GM18909 (cell line): ENCODE measurements at regions not wholly inside any gene's neighbourhood (a gene's known extent, or its start where the extent isn't known, plus 50 kb on each side); places are given as distances from the start of the nearest gene placed in this dataset.

Source experiments
- ATAC-seq: cut with Tn5 transposase; IDR thresholded peaks from one replicate; pipeline ENCODE4 v1.9.1; 2021; ENCODE audit warnings: mild to moderate bottlenecking; ENCODE audit not compliant: unreplicated experiment, poor library complexity

DNA sequence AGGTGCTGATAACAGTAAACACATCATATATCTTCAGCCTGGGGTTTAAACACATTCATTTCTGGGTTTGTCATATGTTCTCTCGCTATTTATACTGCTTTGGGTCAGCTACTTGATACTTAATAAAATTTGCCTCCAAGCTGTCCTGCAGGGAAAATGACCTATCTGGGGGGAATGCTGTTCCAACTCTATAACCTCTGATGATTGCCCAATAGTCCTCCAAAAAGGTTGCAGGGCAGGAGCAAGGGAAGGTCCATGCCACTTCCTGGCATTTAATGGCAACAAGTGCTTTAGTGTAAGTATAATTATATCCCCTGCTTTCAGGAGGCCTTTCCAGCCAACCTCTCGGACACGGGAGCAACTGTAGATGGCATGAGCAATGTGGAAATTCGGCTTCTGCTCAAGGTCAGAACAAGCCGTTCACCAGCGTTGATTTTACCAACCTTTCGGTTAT is 198.0 kb upstream of the EEA1 start:
- ATAC-seq: no peak

DNA sequence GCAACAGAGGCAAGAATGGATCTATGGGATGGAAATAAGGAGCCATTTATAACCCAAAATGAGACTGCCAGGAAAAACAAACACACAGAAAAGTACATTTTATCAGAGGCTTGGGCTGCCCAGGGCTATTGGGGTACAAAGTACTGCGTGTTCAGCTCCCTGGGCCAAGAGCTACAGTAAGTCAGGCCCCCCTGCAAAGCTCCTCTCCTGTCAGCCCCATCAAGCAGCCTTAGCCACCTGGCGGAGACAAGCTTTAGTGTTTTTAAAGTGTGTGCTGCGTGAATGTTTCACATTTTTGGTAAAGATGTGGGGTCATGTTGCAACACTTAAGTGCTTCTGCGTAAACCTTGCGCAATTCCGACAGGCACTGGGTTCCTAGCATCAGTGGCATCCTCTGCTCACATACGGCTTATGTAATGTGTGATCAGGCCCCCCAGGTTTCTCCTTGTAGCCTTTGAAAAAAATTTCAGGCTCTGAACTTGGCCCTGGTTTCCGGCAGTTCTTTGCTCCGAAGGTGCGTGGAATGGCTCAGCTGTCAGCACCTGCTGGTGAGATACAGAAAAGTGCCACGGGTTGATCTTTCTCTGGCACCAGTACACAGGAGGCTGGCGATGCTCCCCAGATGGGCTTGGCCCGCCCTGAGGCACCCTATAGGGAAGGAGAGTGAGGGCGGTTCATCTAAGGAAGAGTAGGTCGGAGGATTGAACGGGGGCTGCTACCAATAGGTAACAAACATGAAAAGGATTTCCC is 198.7 kb upstream of the EEA1 start:
- ATAC-seq: no peak

DNA sequence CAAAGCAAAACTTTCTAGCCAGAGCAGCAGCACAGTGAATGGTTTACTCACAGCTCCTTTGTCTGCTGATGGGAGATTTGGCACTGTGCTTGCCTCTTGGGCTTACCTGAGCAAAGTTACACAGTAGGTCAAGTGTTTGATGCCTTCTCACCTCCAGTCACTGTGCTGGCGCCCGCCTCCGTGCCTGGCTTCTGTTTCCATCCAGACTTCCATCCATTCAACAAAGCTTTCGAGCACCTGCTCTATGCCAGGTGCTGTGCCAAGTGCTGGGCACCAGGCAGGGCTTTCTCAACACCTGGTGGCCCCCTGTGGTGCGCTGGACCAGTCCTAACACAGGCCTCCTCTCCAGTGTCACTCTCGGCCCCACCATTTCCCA is 199.2 kb upstream of the EEA1 start:
- ATAC-seq: no peak

DNA sequence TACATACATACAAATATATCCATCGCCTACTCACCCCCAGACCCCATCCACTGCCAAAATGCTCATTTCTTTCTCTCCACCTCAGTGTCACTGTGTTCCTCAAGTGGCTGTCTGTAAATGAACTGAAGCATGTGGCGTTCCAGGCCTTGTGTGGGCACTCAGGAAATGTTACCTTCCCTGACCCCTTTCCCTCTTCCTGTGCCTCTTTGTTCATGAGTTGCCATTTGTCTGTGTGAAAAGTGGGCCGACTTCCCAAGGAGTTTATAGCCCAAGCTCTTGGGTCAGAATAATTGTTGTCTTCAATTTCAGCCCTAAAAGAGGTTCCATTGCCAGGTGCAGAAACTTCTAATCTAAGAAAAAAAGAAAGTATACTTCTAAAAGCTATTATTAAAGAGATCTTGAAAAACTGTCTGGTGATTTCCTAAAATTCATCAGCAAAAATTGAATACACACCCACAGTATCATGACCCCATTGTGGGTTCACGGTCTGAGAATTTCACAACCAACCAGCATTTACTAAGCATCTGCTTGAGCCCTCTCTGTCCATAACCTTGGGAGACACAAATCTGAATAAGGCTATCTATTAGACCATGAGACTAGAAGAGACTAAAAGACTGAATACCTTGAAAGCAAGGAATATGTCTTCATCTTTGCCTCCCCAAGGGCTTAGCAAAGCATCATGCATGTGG is 201.4 kb upstream of the EEA1 start:
- ATAC-seq: no peak

DNA sequence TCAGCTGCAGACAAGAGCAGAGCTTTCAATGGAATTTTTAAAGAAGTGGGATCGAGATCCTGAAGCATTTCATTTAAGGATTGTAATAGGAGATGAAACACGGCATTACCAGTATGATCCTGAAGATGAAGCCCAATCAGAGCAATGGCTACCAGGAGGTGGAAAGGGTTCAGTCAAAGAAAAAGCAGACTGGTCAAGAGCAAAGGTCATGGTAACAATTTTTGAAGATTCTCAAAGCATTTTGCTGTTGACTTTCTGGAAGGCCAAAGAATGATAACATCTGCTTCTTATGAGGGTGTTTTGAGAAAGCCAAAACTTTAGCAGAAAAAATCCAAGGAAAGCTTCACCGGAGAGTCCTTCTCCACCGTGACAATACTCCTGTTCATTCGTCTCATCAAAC is 204.3 kb upstream of the EEA1 start:
- ATAC-seq: no peak

DNA sequence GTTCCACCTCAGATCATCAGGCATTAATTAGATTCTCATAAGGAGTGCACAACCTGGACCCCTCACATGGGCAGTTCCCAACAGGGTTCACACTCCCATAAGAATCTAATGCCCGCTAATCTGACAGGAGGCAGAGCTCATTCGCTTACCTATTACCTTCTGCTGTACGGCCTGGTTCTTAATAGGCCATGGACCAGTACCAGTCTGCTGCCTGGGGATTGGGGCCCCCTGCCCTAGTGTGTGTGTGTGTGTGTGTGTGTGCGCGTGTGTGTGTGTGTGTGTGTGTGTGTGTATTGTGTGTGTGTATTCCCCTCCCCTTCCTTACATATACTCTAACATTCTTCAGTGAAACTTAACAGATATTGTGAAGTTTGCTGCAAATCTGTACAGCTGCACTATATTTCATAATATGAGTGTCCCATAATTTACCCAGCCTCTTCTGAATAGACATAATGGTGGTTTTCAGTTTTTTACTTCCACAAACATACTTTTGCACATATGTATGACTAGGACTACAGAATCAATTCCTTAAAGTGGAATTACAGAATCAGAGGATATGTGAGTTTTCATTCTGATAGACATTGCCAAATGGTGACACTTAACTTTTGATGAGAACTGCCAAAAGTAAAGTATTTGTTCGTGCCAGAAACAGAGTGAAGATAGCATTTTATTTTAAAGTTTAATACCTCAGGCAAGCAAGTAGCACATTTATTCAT is 205.2 kb upstream of the EEA1 start:
- no peak for ATAC-seq

DNA sequence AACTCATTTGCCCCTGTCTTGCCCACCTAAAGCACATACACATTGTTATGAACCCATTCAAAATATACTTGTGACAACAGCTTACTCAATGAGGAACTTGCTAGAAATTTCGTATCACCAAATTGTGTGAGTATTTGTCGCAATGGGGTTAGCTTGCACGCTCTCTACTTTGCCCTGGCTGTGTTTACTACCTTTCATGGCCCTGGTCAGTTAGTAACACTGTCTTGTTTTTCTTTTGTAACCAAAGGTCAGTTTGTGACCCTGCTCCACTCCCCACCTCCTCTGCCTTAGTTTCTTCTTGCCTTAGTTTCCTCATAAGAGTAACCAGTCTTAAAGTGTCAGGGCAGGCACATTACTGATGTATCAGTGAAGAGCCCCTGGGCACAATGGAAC is 205.8 kb upstream of the EEA1 start:
- no peak for ATAC-seq

DNA sequence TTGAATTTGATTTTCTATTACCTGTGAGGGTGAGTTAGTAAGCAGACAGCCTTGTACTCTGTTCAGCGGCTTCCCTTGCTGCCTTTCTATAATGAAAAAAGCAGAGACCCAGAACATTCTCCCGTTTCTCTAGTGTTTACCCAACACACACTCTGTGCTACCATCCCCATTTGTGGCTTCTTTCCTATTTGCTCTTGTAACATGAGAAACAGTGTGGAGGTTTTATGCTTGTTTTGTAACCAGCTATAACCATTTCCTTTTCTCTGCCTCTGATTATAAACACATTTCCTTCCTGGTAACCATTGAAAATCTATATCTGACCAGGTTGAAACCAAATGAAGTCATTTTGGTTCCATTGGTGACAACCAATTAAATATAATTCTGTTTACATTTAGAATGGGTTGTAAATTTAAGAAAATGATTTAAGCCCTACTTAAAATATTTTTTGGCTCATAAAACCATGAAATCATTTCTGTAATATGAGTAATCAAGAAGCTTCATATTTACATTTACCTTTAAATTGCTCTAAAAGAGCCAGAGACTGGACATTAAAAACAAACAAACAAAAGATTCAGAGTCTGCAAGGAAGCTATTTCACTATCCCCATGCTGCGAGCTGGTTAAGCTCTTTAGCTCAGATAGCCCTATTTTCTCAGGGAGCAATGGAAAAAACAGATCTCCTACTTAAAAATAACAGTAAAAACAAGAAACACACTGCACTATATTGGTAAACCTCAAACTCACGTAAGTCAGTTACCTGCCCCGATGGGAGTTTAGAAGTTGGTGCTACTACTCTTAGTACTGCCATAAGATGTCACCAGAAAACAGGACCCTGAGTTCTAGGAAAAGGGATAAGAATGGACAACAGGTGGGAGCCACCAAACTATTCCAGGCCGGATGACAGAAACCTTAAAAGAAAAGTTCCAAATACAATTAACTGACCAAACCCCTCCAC is 206.5 kb upstream of the EEA1 start:
- no peak for ATAC-seq

DNA sequence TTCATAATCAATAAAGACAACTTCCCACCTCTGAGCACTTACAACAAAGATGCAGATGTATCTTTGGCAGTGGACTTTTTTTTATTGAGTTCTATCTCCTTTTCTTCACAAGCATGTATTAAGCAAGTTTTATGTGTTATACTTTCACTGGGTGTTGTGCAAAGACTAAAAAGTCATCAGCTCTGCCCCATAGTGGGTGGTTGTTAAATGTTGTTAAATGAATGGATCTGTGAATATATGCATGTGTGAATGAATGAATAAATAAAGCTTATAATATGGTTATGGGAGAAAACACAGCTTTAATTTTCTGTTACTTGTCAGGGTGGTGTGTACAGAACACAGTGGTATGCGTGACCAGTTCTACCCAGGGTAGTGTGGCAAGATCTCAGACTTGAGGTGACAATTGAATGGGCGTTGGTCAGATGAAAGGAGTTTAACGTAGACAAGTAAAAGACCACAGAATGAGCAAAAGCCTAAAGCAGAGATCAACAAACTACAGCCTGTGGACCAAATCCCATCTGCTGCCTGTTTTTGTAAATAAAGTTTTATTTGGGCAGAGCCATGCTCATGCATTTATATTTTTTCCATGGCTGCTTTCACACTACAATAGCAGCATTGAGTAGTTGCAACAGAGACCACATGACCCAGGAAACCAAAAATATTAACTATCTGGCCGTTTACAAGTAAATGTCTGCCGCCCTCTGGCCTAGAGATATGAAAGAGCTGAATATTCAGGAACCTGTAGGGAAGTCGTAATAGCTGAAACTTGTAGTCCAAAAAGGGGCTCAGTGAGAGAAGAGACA is 207.4 kb upstream of the EEA1 start:
- peak; percentile 22 for ATAC-seq

DNA sequence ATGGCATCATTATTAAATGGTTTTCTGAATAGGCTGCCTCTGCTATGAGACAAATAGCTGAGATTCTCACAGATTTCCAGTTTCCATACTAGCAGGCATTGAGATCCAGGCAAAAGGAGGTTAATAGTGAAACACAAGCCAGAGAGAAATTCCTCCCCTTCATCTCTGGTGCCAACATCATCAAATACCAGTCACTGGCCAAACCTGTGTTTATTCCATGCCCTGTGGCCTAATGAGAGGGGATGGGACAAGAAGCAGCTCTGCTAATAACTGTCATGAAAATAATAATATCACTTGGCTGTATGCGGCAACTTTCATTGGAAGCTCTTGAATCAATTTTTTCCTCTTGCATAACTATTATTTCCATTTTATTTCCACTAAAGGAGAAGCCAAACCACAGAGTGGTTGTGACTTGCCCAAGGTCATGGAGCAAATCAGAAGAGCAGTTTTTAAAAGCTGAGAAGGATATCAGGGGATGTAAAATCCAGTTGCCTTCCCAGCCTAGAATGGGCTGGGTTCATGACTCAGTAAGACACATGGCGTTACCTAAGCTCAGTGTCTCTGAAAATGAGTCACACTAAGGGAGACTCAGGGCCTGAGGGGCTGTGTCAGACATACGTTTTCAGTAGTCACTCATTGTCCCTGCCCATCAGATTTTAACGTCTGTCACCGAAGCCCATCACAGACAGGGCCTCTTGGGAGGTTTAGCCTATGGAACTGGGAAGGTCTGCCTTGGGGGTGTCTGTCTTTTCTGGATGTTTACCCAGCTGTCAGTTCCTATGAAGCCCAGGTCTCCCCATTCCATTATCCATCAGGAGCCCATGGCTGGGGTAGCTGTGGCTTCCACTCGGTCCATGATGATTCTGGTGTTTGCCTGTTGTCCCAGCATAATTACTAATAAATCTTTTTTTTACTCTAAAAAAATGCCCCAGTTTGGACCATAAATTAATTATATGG is 208.8 kb upstream of the EEA1 start:
- ATAC-seq: peak; percentile 47

DNA sequence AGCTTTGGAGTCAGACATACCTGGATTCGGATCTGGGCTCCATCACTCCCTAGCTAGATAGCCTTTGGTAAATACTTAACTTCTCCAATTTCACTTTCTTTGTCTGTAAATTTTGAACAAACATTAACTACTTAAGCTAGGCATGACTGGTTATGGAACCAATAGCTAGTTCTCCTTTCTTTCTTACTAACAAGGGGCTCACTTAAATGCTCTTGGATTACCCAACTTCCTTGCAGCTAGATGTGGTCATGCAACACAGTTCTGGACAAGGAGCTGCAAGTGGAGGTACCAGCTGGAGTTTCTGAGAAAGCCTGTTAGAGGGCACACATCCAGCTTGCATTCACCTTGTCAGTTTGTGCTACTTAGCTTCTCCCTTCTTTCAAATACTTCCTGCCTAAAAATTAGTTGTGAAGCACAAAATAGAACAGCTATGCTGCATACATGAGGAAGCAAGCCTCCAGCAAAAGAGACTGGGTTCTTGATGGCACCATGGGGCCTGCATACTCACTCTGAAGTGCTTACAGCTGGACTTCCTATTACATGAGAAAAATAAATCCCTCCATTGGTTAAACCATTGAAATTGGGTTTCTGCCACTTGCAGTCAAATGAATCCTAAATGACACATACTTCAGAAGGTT is 210.1 kb upstream of the EEA1 start:
- ATAC-seq: peak; percentile 70

DNA sequence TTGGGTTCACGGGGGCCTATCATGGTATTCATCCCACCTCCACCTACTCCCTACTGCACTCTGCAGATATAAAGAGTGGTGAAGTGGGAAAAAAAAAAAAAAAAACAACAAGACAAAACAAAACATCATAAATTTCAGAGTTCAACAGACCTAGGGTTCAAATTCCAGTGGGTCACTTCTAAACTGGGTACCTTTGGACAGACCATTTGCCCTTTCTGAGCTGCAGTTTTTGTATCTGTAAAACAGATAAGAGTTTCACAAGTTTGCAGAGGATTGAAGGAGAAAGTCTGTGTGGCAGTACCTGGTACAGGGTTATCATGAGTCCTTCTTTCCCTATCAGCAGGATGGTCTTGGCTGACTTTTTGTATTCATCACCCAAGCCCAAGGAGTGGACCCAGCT is 211.2 kb upstream of the EEA1 start:
- ATAC-seq: no peak

DNA sequence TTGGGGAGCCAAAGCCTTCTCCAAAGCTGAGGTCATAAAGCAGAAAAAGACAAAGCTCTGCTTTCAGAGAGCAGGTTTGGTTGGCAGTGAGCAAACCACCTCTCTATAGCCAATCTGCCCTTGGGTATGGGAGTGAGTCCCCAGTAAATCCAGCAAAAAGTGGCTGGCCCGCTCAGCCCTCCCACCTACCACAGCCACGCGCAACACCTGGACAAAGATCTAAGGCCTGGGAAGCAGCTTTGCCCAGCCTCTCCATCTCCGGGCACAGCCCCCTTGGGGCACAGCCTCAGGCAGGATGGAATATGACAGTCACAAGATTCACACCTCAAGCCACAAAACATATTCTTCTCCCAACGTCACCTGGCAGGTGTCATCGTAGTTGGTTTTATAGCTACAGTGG is 211.7 kb upstream of the EEA1 start:
- ATAC-seq: no peak

DNA sequence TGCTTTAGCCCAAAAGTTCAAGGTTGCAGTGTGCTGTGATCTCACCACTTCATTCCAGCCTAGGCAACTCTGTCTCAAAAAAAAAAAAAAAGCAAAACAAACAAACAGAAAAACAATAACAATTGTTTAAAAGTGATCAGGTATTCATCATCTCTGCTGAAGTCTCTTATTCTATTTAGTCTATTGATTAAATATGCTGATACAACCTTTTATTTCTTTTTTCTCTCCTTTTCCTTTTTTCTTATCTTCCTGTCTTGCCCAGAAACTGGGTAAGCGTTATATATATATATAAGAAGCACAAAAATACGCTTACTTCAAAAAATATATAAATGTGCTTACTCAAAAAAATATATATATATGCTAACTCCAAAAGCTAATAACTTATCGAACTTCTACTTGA is 213.8 kb upstream of the EEA1 start:
- no peak for ATAC-seq

DNA sequence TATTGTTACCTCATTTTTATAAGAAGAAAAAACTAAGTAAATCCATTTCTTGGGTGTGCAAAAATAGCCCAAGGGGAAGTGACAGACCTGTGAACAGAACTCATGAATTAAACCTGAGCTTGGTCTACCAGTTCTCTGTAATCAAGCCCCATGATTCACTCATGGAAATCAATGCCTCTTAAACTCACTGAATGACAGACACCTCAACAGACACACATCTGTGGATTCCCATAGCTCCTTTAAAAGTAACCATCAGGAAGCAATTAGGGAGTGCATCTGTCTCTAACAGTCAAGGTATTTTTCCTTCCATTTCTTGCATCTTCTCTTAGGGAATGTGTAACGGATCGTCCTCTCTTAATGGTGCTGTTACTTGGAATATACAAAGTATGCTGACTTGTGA is 215.0 kb upstream of the EEA1 start:
- no peak for ATAC-seq

DNA sequence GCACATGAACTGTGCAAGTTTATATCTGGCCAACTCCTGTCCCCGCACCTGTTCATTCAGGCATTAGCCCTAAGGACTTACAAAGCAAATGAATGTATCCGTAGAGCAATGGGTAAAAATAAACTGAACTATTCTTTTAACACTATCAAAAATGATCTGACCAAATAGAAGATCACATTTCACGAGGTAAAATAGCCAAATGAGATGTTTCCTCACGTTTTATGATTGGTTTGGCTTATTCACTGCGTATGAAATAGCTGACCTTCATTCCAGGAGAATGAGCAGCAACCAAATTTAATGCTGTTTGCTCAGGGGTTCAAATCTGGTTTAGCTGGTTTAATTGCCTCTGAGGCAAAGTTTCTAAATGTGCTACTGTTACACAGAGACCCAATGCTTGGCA is 216.0 kb upstream of the EEA1 start:
- no peak for ATAC-seq

DNA sequence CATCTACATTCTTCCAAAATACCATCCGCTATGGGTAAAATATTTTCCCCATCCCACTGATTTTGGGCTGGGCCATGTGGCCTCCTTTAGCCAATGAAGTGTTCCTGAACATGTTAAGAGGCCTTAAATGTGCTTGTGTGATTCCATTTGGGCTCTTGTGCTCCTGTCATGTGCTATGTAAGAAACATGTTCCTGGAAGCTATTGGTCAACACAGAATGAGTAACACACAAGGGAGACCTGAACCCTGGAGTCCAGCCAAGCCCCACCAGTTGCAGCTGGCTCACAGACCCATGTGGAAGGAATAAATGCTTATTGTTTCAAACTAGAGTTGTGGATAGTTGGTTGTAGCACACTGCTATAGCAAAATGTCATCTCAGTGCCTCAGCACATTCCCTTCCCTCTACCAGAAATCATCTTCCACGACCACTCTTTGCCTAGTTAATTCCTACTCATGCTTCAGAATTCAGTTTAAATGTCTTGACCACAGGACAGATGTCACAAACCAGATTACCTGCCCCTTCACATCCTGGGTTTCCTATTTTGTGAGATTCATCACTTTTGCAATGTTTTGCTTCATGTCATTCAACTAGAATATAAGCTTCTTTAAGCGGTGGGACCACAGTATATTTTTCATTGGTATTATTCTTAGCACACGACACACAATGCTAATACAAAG is 217.3 kb upstream of the EEA1 start:
- no peak for ATAC-seq
